GM18873 (cell line): ENCODE measurements at regions not wholly inside any gene's neighbourhood (a gene's known extent, or its start where the extent isn't known, plus 50 kb on each side); places are given as distances from the start of the nearest gene placed in this dataset.
"Not testable (repeated sequence)": the region's sequence is repeated elsewhere in the genome, so short reads cannot be mapped to it uniquely, and the experiment has no call there.

Source experiments
- ATAC-seq: cut with Tn5 transposase; IDR thresholded peaks from one replicate; pipeline ENCODE4 v1.9.1; 2021; ENCODE audit warnings: mild to moderate bottlenecking, moderate library complexity, moderate number of reproducible peaks; ENCODE audit not compliant: unreplicated experiment, low FRiP score

GRCh38 chr5:12113062-12113461 is 208.8 kb upstream of the CTNND2 start:
- no peak for ATAC-seq

- ATAC-seq: no peak
These were observed 207.0 kb upstream of the CTNND2 start for GRCh38 chr5:12111261-12111660.

- no peak for ATAC-seq
These were observed 206.4 kb upstream of the CTNND2 start for GRCh38 chr5:12110629-12111028.

GRCh38 chr5:12109075-12109688 is 204.9 kb upstream of the CTNND2 start:
- no peak for ATAC-seq

- no peak for ATAC-seq
These were observed 197.9 kb upstream of the CTNND2 start for GRCh38 chr5:12102151-12102550.

- no peak for ATAC-seq
These were observed 196.3 kb upstream of the CTNND2 start for GRCh38 chr5:12100542-12100941.

GRCh38 chr5:12099296-12099695 is 195.1 kb upstream of the CTNND2 start:
- ATAC-seq: no peak

GRCh38 chr5:12095808-12096281 is 191.6 kb upstream of the CTNND2 start:
- ATAC-seq: no peak

GRCh38 chr5:12093586-12093985 is 189.3 kb upstream of the CTNND2 start:
- ATAC-seq: no peak

GRCh38 chr5:12080761-12081160 is 176.5 kb upstream of the CTNND2 start:
- ATAC-seq: no peak

- ATAC-seq: not testable (repeated sequence)
These were observed 174.0 kb upstream of the CTNND2 start for GRCh38 chr5:12078286-12078685.

GRCh38 chr5:12073426-12073825 is 169.2 kb upstream of the CTNND2 start:
- ATAC-seq: no peak

GRCh38 chr5:12072441-12072840 is 168.2 kb upstream of the CTNND2 start:
- ATAC-seq: no peak

GRCh38 chr5:12071455-12071854 is 167.2 kb upstream of the CTNND2 start:
- no peak for ATAC-seq

GRCh38 chr5:12023614-12024241 is 119.5 kb upstream of the CTNND2 start:
- ATAC-seq: no peak

- no peak for ATAC-seq
These were observed 118.2 kb upstream of the CTNND2 start for GRCh38 chr5:12022444-12022843.

GRCh38 chr5:12019306-12019705 is 115.1 kb upstream of the CTNND2 start:
- no peak for ATAC-seq

GRCh38 chr5:12017007-12017406 is 112.8 kb upstream of the CTNND2 start:
- ATAC-seq: no peak

GRCh38 chr5:12016159-12016746 is 112.0 kb upstream of the CTNND2 start:
- ATAC-seq: no peak

GRCh38 chr5:12013351-12013750 is 109.1 kb upstream of the CTNND2 start:
- ATAC-seq: no peak

- no peak for ATAC-seq
These were observed 99.4 kb upstream of the CTNND2 start for GRCh38 chr5:12003680-12004079.

GRCh38 chr5:11998397-11998796 is 94.2 kb upstream of the CTNND2 start:
- ATAC-seq: no peak
